22Rv1 (cell line): ENCODE measurements at regions not wholly inside any gene's neighbourhood (a gene's known extent, or its start where the extent isn't known, plus 50 kb on each side); places are given as distances from the start of the nearest gene placed in this dataset.

ENCODE experiments used
- CTCF ChIP-seq: fragments of 450-650 bp; IDR thresholded peaks from 2 replicates; pipeline ENCODE4 v1.5.1; 2017; ENCODE audit warnings: mild to moderate bottlenecking
- ZFX ChIP-seq: fragments of 450-650 bp; IDR thresholded peaks from 2 replicates; pipeline ENCODE4 v1.6.1; 2017; ENCODE audit warnings: antibody characterized with exemption, borderline replicate concordance

- TF ChIP-seq CTCF (no peak), ZFX (no peak)
Observed at GRCh38 chr2:53268086-53268485, 499.5 kb upstream of the CHAC2 start.
